K562 (cell line): ENCODE measurements at regions not wholly inside any gene's neighbourhood (a gene's known extent, or its start where the extent isn't known, plus 50 kb on each side); places are given as distances from the start of the nearest gene placed in this dataset.

Experiments used
- E2F1 ChIP-seq: sonication (generic); formaldehyde crosslinking; IDR thresholded peaks from 2 replicates; pipeline ENCODE4 v1.8.1; 2023; ENCODE audit warnings: mild to moderate bottlenecking, missing genetic modification reagents, moderate library complexity
- JUNB ChIP-seq: fragments of 450-650 bp; formaldehyde crosslinking; conservative IDR thresholded peaks from 2 replicates; pipeline ENCODE4 v1.4.0; 2020; ENCODE audit warnings: mild to moderate bottlenecking
- KLF6 ChIP-seq: fragments of 250-450 bp; sonication (Bioruptor Pico); IDR thresholded peaks from 2 replicates; pipeline ENCODE4 v1.4.0; 2020; ENCODE audit warnings: mild to moderate bottlenecking, moderate library complexity, borderline replicate concordance
- NR4A1 ChIP-seq, 2 experiments: fragments of 250-450 bp in 1 of 2; fragments of 450-650 bp in 1 of 2; sonication (Bioruptor Pico) in 1 of 2; IDR thresholded peaks; 2 replicates each; pipeline versions ENCODE4 v1.4.0 to v1.6.1; 2016 to 2020; ENCODE audit warnings: mild to moderate bottlenecking in 2 of 2, missing compliant biosample characterization in 1 of 2, missing genetic modification characterization in 1 of 2, moderate library complexity in 1 of 2
- PHF20 ChIP-seq: fragments of 450-650 bp; IDR thresholded peaks from 2 replicates; pipeline ENCODE4 v1.6.1; 2018; ENCODE audit not compliant: partially characterized antibody
- PYGO2 ChIP-seq: fragments of 450-650 bp; IDR thresholded peaks from 2 replicates; pipeline ENCODE4 v1.6.1; 2016; ENCODE audit warnings: mild to moderate bottlenecking, missing genetic modification characterization, moderate library complexity, missing compliant biosample characterization
- RBM15 ChIP-seq: fragments of 200-400 bp; formaldehyde crosslinking; IDR thresholded peaks from 2 replicates; pipeline ENCODE4 v1.6.1; 2018; ENCODE audit warnings: mild to moderate bottlenecking, low read length, moderate library complexity; ENCODE audit not compliant: insufficient read depth
- RFX7 ChIP-seq: fragments of 250-450 bp; sonication (Bioruptor Pico); IDR thresholded peaks from 2 replicates; pipeline ENCODE4 v1.5.1; 2021; ENCODE audit warnings: mild to moderate bottlenecking
- SMAD4 ChIP-seq: fragments of 250-450 bp; sonication (Bioruptor Pico); conservative IDR thresholded peaks from 2 replicates; pipeline ENCODE4 v1.8.0; 2021; ENCODE audit warnings: inconsistent platforms, mild to moderate bottlenecking, moderate library complexity
- SMARCC2 ChIP-seq: fragments of 450-650 bp; IDR thresholded peaks from 2 replicates; pipeline ENCODE4 v1.6.1; 2017; ENCODE audit warnings: antibody characterized with exemption, moderate library complexity, mild to moderate bottlenecking, low read depth
- SREBF2 ChIP-seq: sonication (generic); formaldehyde crosslinking; IDR thresholded peaks from 2 replicates; pipeline ENCODE4 v1.4.0; 2020; ENCODE audit warnings: mild to moderate bottlenecking, missing genetic modification reagents
- TFE3 ChIP-seq: fragments of 450-650 bp; formaldehyde crosslinking; IDR thresholded peaks from 2 replicates; pipeline ENCODE4 v1.4.0; 2020; ENCODE audit warnings: mild to moderate bottlenecking, mixed read lengths
- TRIM28 ChIP-seq: fragments of 450-650 bp; IDR thresholded peaks from 2 replicates; pipeline ENCODE4 v1.6.1; 2017
- U2AF2 ChIP-seq: fragments of 200-400 bp; formaldehyde crosslinking; optimal IDR thresholded peaks from 2 replicates; pipeline ENCODE3; 2017; ENCODE audit warnings: low read depth, mild to moderate bottlenecking, low read length
- ZBTB17 ChIP-seq: fragments of 450-650 bp; formaldehyde crosslinking; IDR thresholded peaks from 2 replicates; pipeline ENCODE4 v1.4.0; 2020; ENCODE audit warnings: mild to moderate bottlenecking
- ZKSCAN8 ChIP-seq: fragments of 200-800 bp; sonication (Bioruptor generic); IDR thresholded peaks from 2 replicates; pipeline ENCODE4 v1.6.1; 2016; ENCODE audit warnings: missing genetic modification characterization, missing compliant biosample characterization
- ZNF12 ChIP-seq: sonication (generic); formaldehyde crosslinking; IDR thresholded peaks from 2 replicates; pipeline ENCODE4 v1.4.0; 2020; ENCODE audit warnings: mild to moderate bottlenecking, missing genetic modification reagents
- ZNF318 ChIP-seq, 2 experiments: fragments of 450-650 bp; IDR thresholded peaks; 2 replicates each; pipeline ENCODE4 v1.6.1; 2016; ENCODE audit warnings: mild to moderate bottlenecking in 2 of 2, borderline replicate concordance in 1 of 2, low read depth in 1 of 2, moderate library complexity in 1 of 2
- ZNF79 ChIP-seq: fragments of 250-450 bp; sonication (Bioruptor Pico); IDR thresholded peaks from 2 replicates; pipeline ENCODE4 v1.4.0; 2020; ENCODE audit warnings: low read depth, mild to moderate bottlenecking, moderate library complexity

- TF ChIP-seq ZNF318 (IDR thresholded peaks at IDR 0.05; ENCODE audit: borderline replicate concordance in 1 of 2, low read depth in 1 of 2) (peak in 1 of 2 experiments; percentile 57; a peak in 1 of 4 replicates), PYGO2 (tag) (no peak), E2F1 (no peak), ZKSCAN8 (no peak), TRIM28 (no peak), SREBF2 (CRISPR knock-in tag) (no peak), ZNF79 (CRISPR knock-in tag) (no peak), PHF20 (no peak), JUNB (no peak), U2AF2 (no peak), TFE3 (peak; percentile 33; the same call in 1 of the 2 replicates), ZNF12 (no peak), KLF6 (peak; percentile 53; the same call in 1 of the 2 replicates), SMAD4 (CRISPR knock-in tag) (peak; percentile 73), NR4A1 (CRISPR knock-in tag; IDR thresholded peaks at IDR 0.05) (no peak), NR4A1 (tag; IDR thresholded peaks at IDR 0.05) (0 out of 2 replicates have a peak, but pooled peaks have one; percentile 62), ZBTB17 (CRISPR knock-in tag) (peak; percentile 57; the same call in 1 of the 2 replicates), RBM15 (no peak), RFX7 (CRISPR knock-in tag) (no peak), SMARCC2 (no peak)
Observed at GRCh38 chr6:147126618-147127022, 77.6 kb upstream of the STXBP5 start (continued).
